ENCODE measurements at regions not wholly inside any gene's neighbourhood (a gene's known extent, or its start where the extent isn't known, plus 50 kb on each side); places are given as distances from the start of the nearest gene placed in this dataset.

DNA sequence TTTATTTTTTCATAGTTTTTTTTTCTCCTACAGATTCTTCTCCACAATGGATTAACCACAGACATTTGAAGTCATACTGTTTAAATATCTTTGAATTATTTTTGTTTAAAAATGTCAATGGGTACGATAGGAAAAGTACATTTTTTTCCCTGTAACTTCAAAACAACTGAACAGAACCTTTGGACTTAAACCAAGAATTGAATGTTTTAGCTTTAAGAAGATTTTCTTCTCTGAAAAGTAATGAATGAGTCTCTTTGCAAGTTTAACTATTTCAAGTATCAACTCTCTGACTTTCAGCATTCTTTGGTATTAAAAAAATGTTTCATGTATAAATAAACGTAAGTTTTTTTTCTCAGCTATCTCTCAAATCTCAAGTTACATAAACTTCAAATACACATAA lies 364.3 kb downstream of the FBXO8 start:
- no peak for TF ChIP-seq EZH2 (IDR thresholded peaks at IDR 0.05; ENCODE audit: low read depth, low read length, severe bottlenecking)
- TF ChIP-seq POLR2AphosphoS5 (IDR thresholded peaks at IDR 0.05; ENCODE audit: low read depth, low read length): no peak
- no peak for TF ChIP-seq HDAC2 (IDR thresholded peaks at IDR 0.05; ENCODE audit: borderline replicate concordance in 1 of 2, low read depth in 2 of 2, low read length in 2 of 2)
- TF ChIP-seq, protein P1, sequence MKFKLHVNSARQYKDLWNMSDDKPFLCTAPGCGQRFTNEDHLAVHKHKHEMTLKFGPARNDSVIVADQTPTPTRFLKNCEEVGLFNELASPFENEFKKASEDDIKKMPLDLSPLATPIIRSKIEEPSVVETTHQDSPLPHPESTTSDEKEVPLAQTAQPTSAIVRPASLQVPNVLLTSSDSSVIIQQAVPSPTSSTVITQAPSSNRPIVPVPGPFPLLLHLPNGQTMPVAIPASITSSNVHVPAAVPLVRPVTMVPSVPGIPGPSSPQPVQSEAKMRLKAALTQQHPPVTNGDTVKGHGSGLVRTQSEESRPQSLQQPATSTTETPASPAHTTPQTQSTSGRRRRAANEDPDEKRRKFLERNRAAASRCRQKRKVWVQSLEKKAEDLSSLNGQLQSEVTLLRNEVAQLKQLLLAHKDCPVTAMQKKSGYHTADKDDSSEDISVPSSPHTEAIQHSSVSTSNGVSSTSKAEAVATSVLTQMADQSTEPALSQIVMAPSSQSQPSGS (IDR thresholded peaks at IDR 0.05; ENCODE audit: low read length): no peak
- TF ChIP-seq HDAC6 (IDR thresholded peaks at IDR 0.05; ENCODE audit: low read depth, low read length): no peak
- TF ChIP-seq, protein P2, sequence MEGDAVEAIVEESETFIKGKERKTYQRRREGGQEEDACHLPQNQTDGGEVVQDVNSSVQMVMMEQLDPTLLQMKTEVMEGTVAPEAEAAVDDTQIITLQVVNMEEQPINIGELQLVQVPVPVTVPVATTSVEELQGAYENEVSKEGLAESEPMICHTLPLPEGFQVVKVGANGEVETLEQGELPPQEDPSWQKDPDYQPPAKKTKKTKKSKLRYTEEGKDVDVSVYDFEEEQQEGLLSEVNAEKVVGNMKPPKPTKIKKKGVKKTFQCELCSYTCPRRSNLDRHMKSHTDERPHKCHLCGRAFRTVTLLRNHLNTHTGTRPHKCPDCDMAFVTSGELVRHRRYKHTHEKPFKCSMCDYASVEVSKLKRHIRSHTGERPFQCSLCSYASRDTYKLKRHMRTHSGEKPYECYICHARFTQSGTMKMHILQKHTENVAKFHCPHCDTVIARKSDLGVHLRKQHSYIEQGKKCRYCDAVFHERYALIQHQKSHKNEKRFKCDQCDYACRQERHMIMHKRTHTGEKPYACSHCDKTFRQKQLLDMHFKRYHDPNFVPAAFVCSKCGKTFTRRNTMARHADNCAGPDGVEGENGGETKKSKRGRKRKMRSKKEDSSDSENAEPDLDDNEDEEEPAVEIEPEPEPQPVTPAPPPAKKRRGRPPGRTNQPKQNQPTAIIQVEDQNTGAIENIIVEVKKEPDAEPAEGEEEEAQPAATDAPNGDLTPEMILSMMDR (IDR thresholded peaks at IDR 0.05; ENCODE audit: control extremely low read depth in 1 of 3, insufficient read depth in 1 of 3, low read depth in 1 of 3, low read length in 3 of 3): no peak
- no peak for TF ChIP-seq CHD1 (IDR thresholded peaks at IDR 0.05; ENCODE audit: low read depth, low read length)
- no peak for TF ChIP-seq POLR2A (IDR thresholded peaks at IDR 0.05; ENCODE audit: control extremely low read depth in 1 of 2, low read depth in 2 of 2, low read length in 2 of 2)
- no peak for TF ChIP-seq CREB1 (IDR thresholded peaks at IDR 0.05)
- no peak for TF ChIP-seq EP300 (IDR thresholded peaks at IDR 0.05; ENCODE audit: borderline replicate concordance in 1 of 2, low read depth in 2 of 2, low read length in 2 of 2)
